ENCODE measurements at regions not wholly inside any gene's neighbourhood (a gene's known extent, or its start where the extent isn't known, plus 50 kb on each side); places are given as distances from the start of the nearest gene placed in this dataset.

DNA sequence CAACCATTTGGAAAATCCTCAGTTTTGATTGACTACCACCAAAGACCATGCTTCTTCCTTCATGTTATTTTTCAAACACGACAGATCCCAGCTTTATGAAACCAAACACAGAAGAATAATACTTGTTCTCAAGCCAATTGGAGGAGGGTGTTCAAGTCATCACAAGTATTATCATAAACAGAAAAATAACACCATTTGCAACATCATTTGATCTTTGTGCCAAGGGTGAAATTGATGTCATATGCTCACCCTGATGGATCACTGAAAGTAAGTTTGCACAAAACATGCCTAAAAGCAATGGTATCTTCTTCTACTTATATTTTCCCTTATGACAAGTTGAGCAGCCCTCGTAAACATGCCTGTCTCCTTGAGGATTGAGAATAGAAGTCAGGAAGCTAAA, 448.0 kb upstream of the ZEB2 start:
- DNase-seq (no peak), ATAC-seq (ENCODE audit: poor library complexity) (no peak)
- H3K27me3 ChIP-seq (ENCODE audit: control insufficient read depth in 1 of 2, insufficient read depth in 2 of 2, low read length in 2 of 2) = no peaks in the 10 kb centered on the region
- no peaks in the 10 kb centered on the region for H3K36me3 ChIP-seq (ENCODE audit: insufficient read depth, low read length)
- Mint-ChIP-seq H3K4me1 (ENCODE audit: low read depth) (no peaks in the 10 kb centered on the region), H3K36me3 (ENCODE audit: low read depth) (no peaks in the 10 kb centered on the region), H3K4me3 (no peak overlapping the region), H3K27me3 (no peaks in the 10 kb centered on the region), H3K27ac (no peak overlapping the region), H3K9me3 (peaks cover 12% of the 10 kb centered on the region)
- no peak for TF ChIP-seq CTCF (IDR thresholded peaks at IDR 0.05)
- POLR2A ChIA-PET = no interaction called here
- no peaks in the 10 kb centered on the region for H3K4me1 ChIP-seq (ENCODE audit: insufficient read depth, low read length)
- H3K27ac ChIP-seq (ENCODE audit: low read depth in 1 of 2, low read length in 2 of 2) = no peak overlapping the region
- no peak overlapping the region for H3K4me3 ChIP-seq (ENCODE audit: low read length)
- intact Hi-C loops (cut with DNase I, micrococcal nuclease) = no loop called here
- peaks cover 0 to 16% of the 10 kb centered on the region in 2 experiments for H3K9me3 ChIP-seq (ENCODE audit: control insufficient read depth in 1 of 2, insufficient read depth in 1 of 2, low read length in 2 of 2)
- CTCF ChIA-PET = no interaction called here

- Mint-ChIP-seq H3K4me3 (no peak overlapping the region), H3K27me3 (no peaks in the 10 kb centered on the region), H3K27ac (no peak overlapping the region), H3K4me1 (ENCODE audit: low read depth) (no peaks in the 10 kb centered on the region), H3K9me3 (peaks cover 8% of the 10 kb centered on the region), H3K36me3 (ENCODE audit: low read depth) (no peaks in the 10 kb centered on the region)
- peaks cover 0 to 16% of the 10 kb centered on the region in 2 experiments for H3K9me3 ChIP-seq (ENCODE audit: control insufficient read depth in 1 of 2, insufficient read depth in 1 of 2, low read length in 2 of 2)
- no peaks in the 10 kb centered on the region for H3K36me3 ChIP-seq (ENCODE audit: insufficient read depth, low read length)
- H3K4me1 ChIP-seq (ENCODE audit: insufficient read depth, low read length) = no peaks in the 10 kb centered on the region
- no peaks in the 10 kb centered on the region for H3K27me3 ChIP-seq (ENCODE audit: control insufficient read depth in 1 of 2, insufficient read depth in 2 of 2, low read length in 2 of 2)
- intact Hi-C loops (cut with DNase I, micrococcal nuclease) = no loop called here
- DNase-seq = no peak
- ChIA-PET CTCF (no interaction called here), POLR2A (no interaction called here)
- no peak for ATAC-seq (ENCODE audit: poor library complexity)
- no peak for TF ChIP-seq CTCF (IDR thresholded peaks at IDR 0.05)
- no peak overlapping the region for H3K27ac ChIP-seq (ENCODE audit: low read depth in 1 of 2, low read length in 2 of 2)
- no peak overlapping the region for H3K4me3 ChIP-seq (ENCODE audit: low read length)
These were observed 445.3 kb upstream of the ZEB2 start for GRCh38 chr2:144965172-144965571.

DNA sequence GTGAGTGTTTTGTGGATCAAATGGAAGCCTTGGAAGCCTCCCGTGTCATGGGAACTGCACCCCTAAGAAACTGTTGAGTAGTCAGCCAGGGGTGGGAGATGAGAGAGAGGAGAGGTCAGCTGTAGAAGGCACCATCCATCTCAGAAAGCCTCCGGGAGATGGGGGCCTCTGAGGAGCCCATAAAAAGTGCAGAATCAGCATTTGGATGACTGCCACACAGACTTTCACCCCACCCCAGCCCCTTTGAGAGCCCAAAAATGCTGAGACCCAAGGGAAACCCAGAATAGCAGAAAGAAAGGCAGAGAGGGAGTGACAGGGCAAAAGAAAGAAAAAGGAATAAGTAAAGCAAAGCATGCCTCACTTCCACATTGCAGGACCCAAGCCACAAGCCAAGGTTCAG, 443.1 kb upstream of the ZEB2 start:
- ChIA-PET POLR2A (no interaction called here), CTCF (no interaction called here)
- intact Hi-C loops (cut with DNase I, micrococcal nuclease) = no loop called here
- H3K27ac ChIP-seq (ENCODE audit: low read depth in 1 of 2, low read length in 2 of 2) = no peak overlapping the region
- no peaks in the 10 kb centered on the region for H3K27me3 Mint-ChIP-seq
- ATAC-seq (ENCODE audit: poor library complexity) = no peak
- H3K4me3 Mint-ChIP-seq = no peak overlapping the region
- H3K4me1 ChIP-seq (ENCODE audit: insufficient read depth, low read length) = no peaks in the 10 kb centered on the region
- no peaks in the 10 kb centered on the region for H3K4me1 Mint-ChIP-seq (ENCODE audit: low read depth)
- no peaks in the 10 kb centered on the region for H3K27me3 ChIP-seq (ENCODE audit: control insufficient read depth in 1 of 2, insufficient read depth in 2 of 2, low read length in 2 of 2)
- TF ChIP-seq CTCF (IDR thresholded peaks at IDR 0.05) = no peak
- H3K4me3 ChIP-seq (ENCODE audit: low read length) = no peak overlapping the region
- H3K27ac Mint-ChIP-seq = no peak overlapping the region
- peaks cover 0 to 8% of the 10 kb centered on the region in 2 experiments for H3K9me3 ChIP-seq (ENCODE audit: control insufficient read depth in 1 of 2, insufficient read depth in 1 of 2, low read length in 2 of 2)
- no peaks in the 10 kb centered on the region for H3K36me3 Mint-ChIP-seq (ENCODE audit: low read depth)
- no peak for DNase-seq
- H3K9me3 Mint-ChIP-seq = peaks cover 5% of the 10 kb centered on the region
- H3K36me3 ChIP-seq (ENCODE audit: insufficient read depth, low read length) = no peaks in the 10 kb centered on the region
